ENCODE measurements at regions not wholly inside any gene's neighbourhood (a gene's known extent, or its start where the extent isn't known, plus 50 kb on each side); places are given as distances from the start of the nearest gene placed in this dataset.

- no peak for DNase-seq (ENCODE audit: low read depth in 1 of 2, low spot score in 1 of 2)
- H3K27me3 ChIP-seq (ENCODE audit: insufficient read depth, poor library complexity, severe bottlenecking): peaks cover 2% of the 10 kb centered on the region
- no peak overlapping the region for H3K27ac ChIP-seq (replicated peaks)
- TF ChIP-seq CTCF (IDR thresholded peaks at IDR 0.05; ENCODE audit: insufficient read depth, low read length) (no peak), GABPA (IDR thresholded peaks at IDR 0.05; ENCODE audit: low read depth) (no peak), POLR2AphosphoS5 (IDR thresholded peaks at IDR 0.05; ENCODE audit: low read depth) (no peak), SPI1 (IDR thresholded peaks at IDR 0.05; ENCODE audit: borderline replicate concordance, low read depth) (no peak), REST (IDR thresholded peaks at IDR 0.05; ENCODE audit: insufficient replicate concordance, low read depth) (no peak)
- no peak overlapping the region for H3K4me3 ChIP-seq (replicated peaks; ENCODE audit: insufficient read depth, low read length)
Observed at GRCh38 chr1:41293779-41294178, 51.7 kb upstream of the SCMH1 start.

All from HL-60 (cell line).